A673 (cell line): ENCODE measurements at regions not wholly inside any gene's neighbourhood (a gene's known extent, or its start where the extent isn't known, plus 50 kb on each side); places are given as distances from the start of the nearest gene placed in this dataset.

Source experiments
- BruUV-seq: library from RNA; stranded (reverse); fragments of 400-500 nt; replicated peaks from 2 replicates; lab custom pipeline; 2021; lab: Mats Ljungman, UMichigan
- CTCF ChIA-PET: fragments of 300-600 bp; sonication (Branson Sonifier 250); formaldehyde crosslinking; loops from one replicate; lab custom pipeline; 2022; ENCODE audit warnings: antibody characterized with exemption; lab: Charles Lee
- POLR2A ChIA-PET: fragments of 300-600 bp; sonication (Branson Sonifier 250); formaldehyde crosslinking; loops from one replicate; lab custom pipeline; 2022; ENCODE audit warnings: antibody characterized with exemption; ENCODE audit not compliant: low non-redundant PET; lab: Charles Lee
- DNase-seq: peaks from one replicate; pipeline ENCODE4 v3.0.0-alpha.2; 2015; ENCODE audit warnings: low spot score
- H3K27ac ChIP-seq: fragments of 200-600 bp; sonication (generic); 2 replicates; pipeline ENCODE4 v1.5.1; 2016; ENCODE audit warnings: mixed run types, low read depth, mild to moderate bottlenecking, mixed read lengths, antibody characterized with exemption, low read length; ENCODE audit not compliant: poor library complexity, severe bottlenecking
- H3K27me3 ChIP-seq: fragments of 200-600 bp; sonication (generic); replicated peaks from 2 replicates; pipeline ENCODE4 v1.6.1; 2017; ENCODE audit warnings: mixed run types, low read depth, mild to moderate bottlenecking, mixed read lengths, antibody characterized with exemption, low read length; ENCODE audit not compliant: insufficient read depth, poor library complexity
- H3K36me3 ChIP-seq: fragments of 200-600 bp; sonication (generic); 2 replicates; pipeline ENCODE4 v1.6.1; 2016; ENCODE audit warnings: mixed run types, mild to moderate bottlenecking, mixed read lengths, antibody characterized with exemption, low read length; ENCODE audit not compliant: insufficient read depth, poor library complexity, severe bottlenecking
- H3K4me1 ChIP-seq: fragments of 200-600 bp; sonication (generic); 2 replicates; pipeline ENCODE4 v1.6.1; 2017; ENCODE audit warnings: mixed run types, mild to moderate bottlenecking, mixed read lengths, antibody characterized with exemption, low read length; ENCODE audit not compliant: insufficient read depth, poor library complexity, severe bottlenecking
- H3K4me3 ChIP-seq: fragments of 200-600 bp; sonication (generic); 2 replicates; pipeline ENCODE4 v1.5.1; 2016; ENCODE audit warnings: low read depth, mixed run types, mild to moderate bottlenecking, mixed read lengths, low read length; ENCODE audit not compliant: poor library complexity, severe bottlenecking
- H3K9me3 ChIP-seq: fragments of 200-600 bp; sonication (generic); 2 replicates; pipeline ENCODE4 v1.6.1; 2016; ENCODE audit warnings: mixed run types, low read depth, mild to moderate bottlenecking, mixed read lengths, antibody characterized with exemption, low read length; ENCODE audit not compliant: poor library complexity, severe bottlenecking
- EZH2 ChIP-seq: fragments of 200-600 bp; sonication (generic); IDR thresholded peaks from 2 replicates; pipeline ENCODE4 v1.6.1; 2017; ENCODE audit warnings: borderline replicate concordance, low read depth, mild to moderate bottlenecking, mixed read lengths, antibody characterized with exemption, low read length; ENCODE audit not compliant: poor library complexity, severe bottlenecking
- intact Hi-C: fragments of 100-400 bp; cut with micrococcal nuclease; formaldehyde crosslinking; loops from one replicate; pipeline ENCODE4 v1.10.0; 2022; ENCODE audit not compliant: unreplicated experiment
- TF ChIP-seq, protein P1 (sequence below): fragments of 300-800, 200-600 bp; sonication (generic); conservative IDR thresholded peaks from 2 replicates; pipeline ENCODE4 v1.5.1; 2017; ENCODE audit warnings: low read depth, mild to moderate bottlenecking, antibody characterized with exemption, low read length, moderate library complexity, mixed read lengths

DNA sequence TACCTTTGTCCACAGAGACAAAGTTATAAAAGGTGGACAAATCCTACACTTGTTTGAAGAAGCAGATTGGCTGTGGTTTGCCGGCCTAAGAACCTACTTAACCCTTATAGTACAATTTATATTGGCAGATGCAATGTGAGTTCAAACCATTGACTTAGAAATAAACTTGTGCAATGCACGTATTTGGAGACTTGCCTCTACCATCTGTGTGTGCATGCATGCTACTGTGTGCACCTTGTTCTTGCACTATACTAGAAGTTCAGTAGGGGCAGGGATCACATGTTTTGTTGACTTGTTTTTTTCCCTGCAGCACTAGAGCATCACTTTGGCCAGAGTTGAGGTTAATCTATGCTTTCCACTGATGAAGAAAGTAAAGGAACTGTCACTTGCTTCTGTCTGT is 163.1 kb upstream of the SERP2 start:
- no peak for DNase-seq
- POLR2A ChIA-PET = no interaction called here
- BruUV-seq = no TSS peak
- Histone ChIP-seq H3K4me1 (no peaks in the 10 kb centered on the region), H3K27me3 (no peaks in the 10 kb centered on the region), H3K36me3 (no peaks in the 10 kb centered on the region), H3K9me3 (peaks cover 7% of the 10 kb centered on the region), H3K4me3 (no peak overlapping the region), H3K27ac (no peak overlapping the region)
- intact Hi-C loops = no loop called here
- TF ChIP-seq EZH2 = no peak
- TF ChIP-seq, protein P1, sequence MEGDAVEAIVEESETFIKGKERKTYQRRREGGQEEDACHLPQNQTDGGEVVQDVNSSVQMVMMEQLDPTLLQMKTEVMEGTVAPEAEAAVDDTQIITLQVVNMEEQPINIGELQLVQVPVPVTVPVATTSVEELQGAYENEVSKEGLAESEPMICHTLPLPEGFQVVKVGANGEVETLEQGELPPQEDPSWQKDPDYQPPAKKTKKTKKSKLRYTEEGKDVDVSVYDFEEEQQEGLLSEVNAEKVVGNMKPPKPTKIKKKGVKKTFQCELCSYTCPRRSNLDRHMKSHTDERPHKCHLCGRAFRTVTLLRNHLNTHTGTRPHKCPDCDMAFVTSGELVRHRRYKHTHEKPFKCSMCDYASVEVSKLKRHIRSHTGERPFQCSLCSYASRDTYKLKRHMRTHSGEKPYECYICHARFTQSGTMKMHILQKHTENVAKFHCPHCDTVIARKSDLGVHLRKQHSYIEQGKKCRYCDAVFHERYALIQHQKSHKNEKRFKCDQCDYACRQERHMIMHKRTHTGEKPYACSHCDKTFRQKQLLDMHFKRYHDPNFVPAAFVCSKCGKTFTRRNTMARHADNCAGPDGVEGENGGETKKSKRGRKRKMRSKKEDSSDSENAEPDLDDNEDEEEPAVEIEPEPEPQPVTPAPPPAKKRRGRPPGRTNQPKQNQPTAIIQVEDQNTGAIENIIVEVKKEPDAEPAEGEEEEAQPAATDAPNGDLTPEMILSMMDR = no peak
- CTCF ChIA-PET = no interaction called here

DNA sequence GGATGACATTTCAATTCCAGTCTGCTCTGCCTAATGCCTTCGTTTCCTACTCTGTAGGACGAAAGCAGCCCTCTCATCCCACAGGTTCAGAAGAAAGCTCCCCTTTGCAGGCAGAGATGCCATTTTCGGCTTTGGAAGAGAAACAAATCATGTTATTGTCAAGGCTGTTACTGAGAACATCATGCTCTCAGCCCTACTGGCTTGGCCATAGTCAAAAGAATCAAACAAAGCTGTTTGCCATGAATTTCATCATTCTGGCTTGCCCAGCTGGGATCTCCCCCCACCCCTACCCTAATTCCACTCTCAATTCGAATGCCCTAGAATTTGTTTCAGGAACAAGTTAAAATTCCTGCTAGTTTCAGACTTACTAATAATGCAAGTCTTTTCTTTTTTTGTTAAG is 162.3 kb upstream of the SERP2 start:
- Histone ChIP-seq H3K4me1 (no peaks in the 10 kb centered on the region), H3K27me3 (no peaks in the 10 kb centered on the region), H3K36me3 (no peaks in the 10 kb centered on the region), H3K27ac (no peak overlapping the region), H3K9me3 (no peaks in the 10 kb centered on the region), H3K4me3 (no peak overlapping the region)
- no peak for DNase-seq
- BruUV-seq = no TSS peak
- ChIA-PET CTCF (no interaction called here), POLR2A (no interaction called here)
- intact Hi-C loops = no loop called here
- TF ChIP-seq EZH2 = no peak
- TF ChIP-seq, protein P1 = no peak

DNA sequence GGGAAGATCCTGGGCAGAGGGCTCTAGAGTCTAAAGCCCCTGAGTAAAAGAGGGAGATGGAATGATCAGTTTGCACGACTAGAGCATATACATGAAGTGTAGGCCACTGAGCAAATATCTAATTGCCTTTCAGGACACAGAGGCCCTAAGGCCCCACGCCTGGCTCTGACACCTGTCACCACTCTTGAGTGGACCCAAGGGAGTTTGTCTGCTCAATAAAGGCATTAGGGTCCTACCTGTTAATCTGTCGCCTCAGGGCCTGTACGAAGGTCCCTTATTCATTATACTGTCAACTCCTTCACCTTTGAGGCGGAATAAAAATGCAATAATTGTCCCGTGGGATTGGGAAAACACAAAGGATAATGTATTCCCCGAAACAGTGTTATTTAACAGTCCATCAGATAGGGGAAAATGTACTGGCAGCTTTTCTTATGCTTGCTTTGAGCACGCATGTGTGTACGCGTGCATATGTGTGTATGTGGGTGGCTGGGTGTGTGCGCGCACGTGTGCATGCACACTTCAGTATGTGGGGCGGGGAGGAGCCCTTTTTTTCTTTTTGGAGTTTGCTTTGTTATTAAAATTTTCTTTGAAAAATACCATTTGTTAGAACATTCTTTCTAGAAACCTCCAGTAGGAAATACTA is 161.8 kb upstream of the SERP2 start:
- Histone ChIP-seq H3K27me3 (no peaks in the 10 kb centered on the region), H3K36me3 (no peaks in the 10 kb centered on the region), H3K9me3 (no peaks in the 10 kb centered on the region), H3K27ac (no peak overlapping the region), H3K4me3 (no peak overlapping the region), H3K4me1 (no peaks in the 10 kb centered on the region)
- intact Hi-C loops = no loop called here
- TF ChIP-seq, protein P1 = no peak
- TF ChIP-seq EZH2 = no peak
- CTCF ChIA-PET = no interaction called here
- no TSS peak for BruUV-seq
- DNase-seq = no peak
- POLR2A ChIA-PET = no interaction called here
